ENCODE measurements at regions not wholly inside any gene's neighbourhood (a gene's known extent, or its start where the extent isn't known, plus 50 kb on each side); places are given as distances from the start of the nearest gene placed in this dataset.

DNA sequence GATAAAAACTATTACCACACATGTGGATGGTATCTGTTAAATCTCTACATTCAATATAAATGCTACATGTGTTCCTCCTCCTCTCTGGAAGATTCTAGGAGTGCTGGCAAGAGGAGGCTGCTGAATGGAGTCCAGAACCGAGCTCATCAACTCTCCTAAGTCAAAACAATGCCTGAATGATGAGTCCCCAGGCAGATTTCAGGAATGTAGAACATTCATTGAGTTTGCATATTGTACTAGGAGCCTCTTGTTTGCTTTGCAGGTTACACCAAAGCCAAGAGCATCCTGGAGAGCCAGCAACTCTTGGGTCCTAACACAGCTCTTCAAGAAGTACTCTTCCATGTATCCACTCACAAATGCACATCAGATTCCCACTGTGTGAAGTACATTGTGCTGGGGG is 117.6 kb upstream of the UST start:
- H3K56ac ChIP-seq (replicated peaks; ENCODE audit: insufficient read length, low read depth, low read length): no peak overlapping the region
- H3K9ac ChIP-seq (replicated peaks in 1 of 4; ENCODE audit: extremely low read depth in 1 of 4, low read depth in 3 of 4, low read length in 3 of 4): no peak overlapping the region
- no peak for FAIRE-seq
- no peak overlapping the region for H3K18ac ChIP-seq (ENCODE audit: extremely low read depth, low read length)
- no peak overlapping the region for H4K5ac ChIP-seq (ENCODE audit: insufficient read length, low read depth, low read length)
- no peak overlapping the region for H3K4ac ChIP-seq (replicated peaks; ENCODE audit: insufficient read length, low read depth, low read length)
- peaks cover 0 to 9% (median 3%) of the 10 kb centered on the region in 4 experiments; a peak in 3 of 7 replicates for H3K4me1 ChIP-seq (replicated peaks in 1 of 4; ENCODE audit: control insufficient read depth in 3 of 4, insufficient read depth in 4 of 4, low read length in 3 of 4)
- no peak overlapping the region; a peak in 1 of 4 replicates for H3K4me2 ChIP-seq (ENCODE audit: insufficient read depth in 1 of 2, low read depth in 2 of 2, low read length in 2 of 2)
- H3K14ac ChIP-seq (ENCODE audit: insufficient read length): no peak overlapping the region
- no peaks in the 10 kb centered on the region for H3K79me2 ChIP-seq (ENCODE audit: control insufficient read depth in 1 of 2, insufficient read depth in 2 of 2, low read length in 2 of 2)
- CTCF ChIA-PET (ENCODE audit: partially characterized antibody): interaction anchor here (1.9 to 2.1 kb wide), 2 partner anchors 21 to 51 kb away, joined by 8 to 11 read pairs; no protein-coding TSS in a partner anchor
- H4K8ac ChIP-seq (ENCODE audit: extremely low read depth, insufficient read depth, low read length): no peak overlapping the region
- no peaks in the 10 kb centered on the region for H3K79me1 ChIP-seq (ENCODE audit: low read depth, low read length)
- H2BK5ac ChIP-seq (ENCODE audit: low read depth, low read length): no peak overlapping the region
- 0 out of 2 replicates have a peak overlapping the region, but pooled peaks have one; percentile 1 for H2BK20ac ChIP-seq (ENCODE audit: low read length)
- no peak overlapping the region for H4K91ac ChIP-seq (replicated peaks; ENCODE audit: insufficient read length, low read length)
- no peak overlapping the region for H2BK120ac ChIP-seq (replicated peaks; ENCODE audit: low read depth, low read length)
- no peak overlapping the region for H3K23ac ChIP-seq (ENCODE audit: insufficient read length)
- POLR2A ChIA-PET (ENCODE audit: partially characterized antibody): interaction anchor here (1.4 kb wide), 3 partner anchors 10 to 388 kb away, joined by 3 read pairs; no protein-coding TSS in a partner anchor
- H2BK15ac ChIP-seq (ENCODE audit: low read length): 0 out of 2 replicates have a peak overlapping the region, but pooled peaks have one; percentile 12
- H2AK5ac ChIP-seq (ENCODE audit: low read depth, low read length): no peak overlapping the region
- H3K27me3 ChIP-seq (replicated peaks in 1 of 4; ENCODE audit: control insufficient read depth in 3 of 4, extremely low read depth in 1 of 4, insufficient read depth in 3 of 4, low read length in 3 of 4): no peaks in the 10 kb centered on the region
- no peak overlapping the region for H3K27ac ChIP-seq (ENCODE audit: low read depth, low read length)
- no peaks in the 10 kb centered on the region for H4K20me1 ChIP-seq (replicated peaks in 1 of 2; ENCODE audit: control insufficient read depth in 1 of 2, insufficient read depth in 2 of 2, low read length in 2 of 2)
- no peaks in the 10 kb centered on the region for H3K23me2 ChIP-seq (ENCODE audit: low read depth, low read length)
- H2BK12ac ChIP-seq (ENCODE audit: low read depth, low read length): no peak overlapping the region
- no peak for DNase-seq (ENCODE audit: low read depth in 1 of 2, low spot score in 2 of 2)
- 67% methylated on average over 1 of the region's 1 CpG; no CpG with 5 or more reads in 1 of the 2 experiments for WGBS, 2 experiments (ENCODE audit: extremely low coverage in 1 of 2, insufficient coverage in 1 of 2, insufficient read length in 1 of 2, insufficient replicate concordance in 2 of 2, low coverage in 1 of 2, low lambda C conversion rate in 2 of 2, missing lambda C conversion rate in 1 of 2)
- no peak for TF ChIP-seq MAFK (IDR thresholded peaks at IDR 0.05; ENCODE audit: low read depth, low read length)
- no peak for TF ChIP-seq CHD1 (IDR thresholded peaks at IDR 0.05; ENCODE audit: low read depth, low read length)
- TF ChIP-seq CHD2 (IDR thresholded peaks at IDR 0.05; ENCODE audit: low read length): no peak
- no peak for TF ChIP-seq JUND (IDR thresholded peaks at IDR 0.05; ENCODE audit: low read length)
- no peak for TF ChIP-seq FOSL1 (IDR thresholded peaks at IDR 0.05; ENCODE audit: insufficient read depth, low read depth, low read length)
- TF ChIP-seq GABPA (IDR thresholded peaks at IDR 0.05; ENCODE audit: borderline replicate concordance, insufficient read depth, low read length): no peak
- no peak for TF ChIP-seq BACH1 (IDR thresholded peaks at IDR 0.05; ENCODE audit: low read length)
- TF ChIP-seq POLR2AphosphoS5 (IDR thresholded peaks at IDR 0.05; ENCODE audit: low read depth, low read length): no peak
- TF ChIP-seq GTF2F1 (IDR thresholded peaks at IDR 0.05; ENCODE audit: borderline replicate concordance, low read depth, low read length): no peak
- TF ChIP-seq SRF (IDR thresholded peaks at IDR 0.05; ENCODE audit: low read depth, low read length): no peak
- no peak for TF ChIP-seq KDM5A (IDR thresholded peaks at IDR 0.05; ENCODE audit: low read length)
- no peaks in the 10 kb centered on the region for H3K36me3 ChIP-seq (ENCODE audit: control insufficient read depth in 2 of 4, insufficient read depth in 4 of 4, low read length in 3 of 4)
- H3K4me3 ChIP-seq (ENCODE audit: extremely low read depth in 1 of 4, insufficient read depth in 2 of 4, low read depth in 3 of 4, low read length in 4 of 4): no peak overlapping the region
- H2AFZ ChIP-seq (ENCODE audit: low read length): 0 out of 2 replicates have a peak overlapping the region, but pooled peaks have one; percentile 26
- H3K9me3 ChIP-seq (ENCODE audit: insufficient read depth in 2 of 2, low read depth in 1 of 2, low read length in 1 of 2): no peaks in the 10 kb centered on the region

All from H1 (cell line).